Stimulated activated naive CD4-positive, alpha-beta T cell (primary cell): ENCODE measurements at regions not wholly inside any gene's neighbourhood (a gene's known extent, or its start where the extent isn't known, plus 50 kb on each side); places are given as distances from the start of the nearest gene placed in this dataset.

ENCODE experiments used
- DNase-seq, 6 experiments: peaks; one replicate each; lab custom pipeline; 2025; lab: John Stamatoyannopoulos, UW

- no peak for DNase-seq
Observed at GRCh38 chr3:124091716-124092115, 99.8 kb upstream of the ROPN1 start.

GRCh38 chr3:124092811-124093210 lies 100.9 kb upstream of the ROPN1 start:
- DNase-seq = no peak

- DNase-seq = no peak
Observed at GRCh38 chr3:124094496-124094895, 102.6 kb upstream of the ROPN1 start.

DNA sequence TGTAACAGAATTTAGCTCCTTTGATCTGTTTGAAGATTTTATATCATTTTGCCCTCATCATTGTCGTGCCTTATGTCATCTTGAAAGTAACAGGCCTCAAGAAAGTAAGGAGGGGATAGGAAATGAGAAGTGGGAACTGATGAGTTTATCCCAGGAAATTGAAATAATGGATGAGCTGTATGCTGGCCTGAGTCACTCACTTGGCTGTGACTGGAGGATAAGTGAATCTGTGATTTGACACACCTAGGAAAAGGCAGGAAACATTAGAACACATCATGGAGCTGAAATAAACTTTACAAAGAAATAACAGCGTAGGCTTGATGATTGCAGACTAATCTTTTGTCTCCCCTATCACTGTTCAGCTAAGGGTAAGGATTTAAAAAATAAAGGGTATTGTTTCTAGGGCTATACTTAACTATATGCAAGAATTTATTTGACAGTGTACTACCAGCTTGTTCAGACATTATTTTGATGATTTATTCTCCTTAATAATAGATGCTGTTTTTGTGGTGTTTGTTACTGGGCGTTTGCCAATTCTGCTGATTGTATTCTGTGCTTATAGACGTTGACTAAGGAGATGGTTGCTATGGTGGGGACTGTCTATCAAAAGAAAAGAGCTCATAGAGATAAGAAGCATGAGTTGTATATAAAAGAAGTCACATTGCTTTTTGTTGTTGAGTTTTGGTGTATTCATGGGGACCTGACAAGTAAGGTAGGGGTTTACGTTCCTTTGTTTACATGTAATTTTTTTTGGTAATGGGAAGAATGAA lies 105.6 kb upstream of the ROPN1 start:
- DNase-seq = no peak

DNA sequence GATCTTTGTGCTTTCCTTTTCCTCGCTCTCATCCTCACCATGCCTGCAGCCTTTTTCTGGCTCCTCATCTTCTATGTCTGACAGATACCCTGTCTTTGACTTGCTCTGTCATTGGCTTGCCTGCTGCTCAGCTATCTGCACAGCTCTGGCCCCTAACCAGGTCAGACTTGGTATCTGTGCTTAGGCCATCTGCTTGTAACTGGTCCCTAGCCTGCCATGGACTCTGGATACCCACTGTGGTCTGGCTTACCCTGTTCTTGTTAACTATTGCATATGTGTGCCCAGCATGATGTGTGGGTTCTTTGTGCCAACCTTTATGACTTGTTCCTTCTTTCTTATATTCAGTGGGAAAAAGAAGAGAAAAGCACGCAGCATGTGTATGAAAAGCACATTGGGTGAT lies 109.7 kb upstream of the ROPN1 start:
- DNase-seq = no peak

GRCh38 chr3:124107104-124107890 lies 115.4 kb upstream of the ROPN1 start:
- DNase-seq = no peak

DNA sequence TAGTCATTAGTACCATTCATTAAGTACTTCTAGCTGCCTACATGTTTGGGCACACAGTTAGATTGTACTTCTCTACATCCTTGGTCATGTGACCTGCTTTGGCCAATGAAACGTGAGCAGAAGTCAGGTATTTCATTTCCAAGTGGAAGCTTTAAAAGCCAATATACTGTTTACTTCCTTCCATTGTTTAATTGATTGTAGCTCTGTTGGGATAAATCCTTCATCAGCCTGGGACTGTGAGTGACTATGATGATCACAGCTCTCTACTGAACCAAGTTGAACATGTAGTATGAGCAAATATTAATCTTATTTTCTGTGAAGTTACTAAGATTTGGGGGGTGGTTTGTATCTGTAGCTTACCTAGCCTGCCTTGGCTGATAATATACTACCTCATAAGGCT lies 116.5 kb upstream of the ROPN1 start:
- no peak for DNase-seq

- DNase-seq = no peak
Observed at GRCh38 chr3:124113485-124113884, 121.6 kb upstream of the ROPN1 start.

- no peak for DNase-seq
Observed at GRCh38 chr3:124115279-124115678, 123.4 kb upstream of the ROPN1 start.

- DNase-seq = no peak
Observed at GRCh38 chr3:124115956-124116355, 124.0 kb upstream of the ROPN1 start.

DNA sequence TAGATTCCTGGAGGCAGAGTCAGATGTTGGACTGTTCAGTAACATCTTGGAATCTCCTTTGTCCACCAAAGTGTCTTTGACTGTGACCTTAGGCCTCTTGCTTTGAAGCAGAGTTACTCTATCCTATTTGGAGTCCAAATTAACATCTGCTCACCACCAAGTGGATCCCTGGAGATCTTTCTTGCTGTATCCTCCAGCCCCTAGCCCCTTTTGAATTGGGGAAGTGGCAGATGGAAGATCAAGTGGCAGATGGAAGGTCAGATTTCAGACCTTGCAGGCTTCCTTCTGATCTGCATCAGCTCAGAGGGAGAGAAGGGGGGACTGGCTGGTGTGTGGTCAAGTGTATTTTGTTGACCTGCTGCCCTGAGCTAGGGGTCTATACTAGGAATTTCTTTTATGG lies 125.0 kb upstream of the ROPN1 start:
- no peak for DNase-seq

DNA sequence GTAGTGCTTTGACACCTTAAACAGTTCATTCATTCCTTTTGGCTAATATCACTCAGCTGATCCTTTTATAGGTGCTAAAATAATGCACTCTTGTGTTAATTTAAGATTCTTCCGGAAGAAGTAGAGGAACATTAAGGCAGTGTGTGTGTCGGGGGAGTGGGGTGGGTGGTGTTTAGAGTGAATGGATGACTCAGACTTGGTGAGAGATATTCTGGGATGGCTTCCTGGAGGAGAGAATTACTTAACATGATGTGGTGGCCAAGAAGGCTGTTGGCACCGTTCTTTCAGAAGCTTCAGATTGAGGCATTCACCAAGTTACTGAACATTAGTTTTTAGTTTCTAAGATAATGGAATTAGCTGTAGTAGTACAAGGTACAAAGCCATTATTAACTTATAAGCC lies 125.6 kb upstream of the ROPN1 start:
- no peak for DNase-seq

DNA sequence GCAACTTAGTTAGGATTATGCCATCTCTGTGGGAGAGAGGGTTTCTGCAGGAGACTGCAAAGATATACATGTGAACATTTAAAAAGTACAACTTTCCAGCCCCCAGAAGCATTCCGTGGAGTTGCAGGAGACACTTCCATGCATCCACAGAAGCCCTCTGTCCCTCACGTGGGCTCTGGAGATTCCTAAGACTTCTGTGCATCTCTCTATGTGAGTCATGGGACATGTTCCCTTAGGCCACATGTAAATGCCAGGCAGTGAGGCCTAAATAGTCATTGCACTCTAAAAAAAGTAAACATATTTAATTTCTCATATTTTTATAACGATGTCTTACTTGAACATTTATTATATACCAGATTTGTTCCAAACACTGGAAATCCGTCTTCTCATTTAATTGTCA lies 126.5 kb upstream of the ROPN1 start:
- no peak for DNase-seq

DNA sequence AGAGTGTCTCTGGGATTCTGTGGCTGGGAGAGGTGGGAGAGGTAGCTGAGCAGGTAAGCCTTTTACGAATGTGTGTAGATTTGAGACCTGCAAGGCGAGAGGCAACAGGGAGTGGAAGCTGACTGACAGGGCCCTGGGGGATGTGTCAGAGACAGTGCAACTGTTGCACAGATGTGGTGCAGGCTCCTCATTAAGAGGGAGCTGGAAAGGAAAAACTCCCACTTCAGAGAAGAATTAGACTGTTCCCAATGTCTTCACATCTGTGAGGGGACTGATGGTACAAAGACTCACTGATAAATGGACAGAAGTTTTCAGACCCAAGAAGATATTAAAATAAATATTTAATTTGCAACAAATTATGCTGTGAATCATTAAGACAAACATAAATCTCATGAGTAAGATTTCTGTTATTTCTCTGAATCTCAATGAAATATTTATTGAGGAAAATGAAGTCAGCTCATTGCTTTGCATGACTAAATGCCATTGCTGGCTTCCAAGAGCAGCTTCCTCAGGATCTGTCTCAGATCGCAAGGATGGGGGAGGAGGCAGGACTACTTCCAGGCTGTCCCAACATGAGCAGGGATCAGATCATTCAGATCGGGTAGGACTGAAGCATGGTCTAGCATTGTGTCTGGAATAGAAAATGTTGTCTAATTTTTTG lies 127.3 kb upstream of the ROPN1 start:
- no peak for DNase-seq

DNA sequence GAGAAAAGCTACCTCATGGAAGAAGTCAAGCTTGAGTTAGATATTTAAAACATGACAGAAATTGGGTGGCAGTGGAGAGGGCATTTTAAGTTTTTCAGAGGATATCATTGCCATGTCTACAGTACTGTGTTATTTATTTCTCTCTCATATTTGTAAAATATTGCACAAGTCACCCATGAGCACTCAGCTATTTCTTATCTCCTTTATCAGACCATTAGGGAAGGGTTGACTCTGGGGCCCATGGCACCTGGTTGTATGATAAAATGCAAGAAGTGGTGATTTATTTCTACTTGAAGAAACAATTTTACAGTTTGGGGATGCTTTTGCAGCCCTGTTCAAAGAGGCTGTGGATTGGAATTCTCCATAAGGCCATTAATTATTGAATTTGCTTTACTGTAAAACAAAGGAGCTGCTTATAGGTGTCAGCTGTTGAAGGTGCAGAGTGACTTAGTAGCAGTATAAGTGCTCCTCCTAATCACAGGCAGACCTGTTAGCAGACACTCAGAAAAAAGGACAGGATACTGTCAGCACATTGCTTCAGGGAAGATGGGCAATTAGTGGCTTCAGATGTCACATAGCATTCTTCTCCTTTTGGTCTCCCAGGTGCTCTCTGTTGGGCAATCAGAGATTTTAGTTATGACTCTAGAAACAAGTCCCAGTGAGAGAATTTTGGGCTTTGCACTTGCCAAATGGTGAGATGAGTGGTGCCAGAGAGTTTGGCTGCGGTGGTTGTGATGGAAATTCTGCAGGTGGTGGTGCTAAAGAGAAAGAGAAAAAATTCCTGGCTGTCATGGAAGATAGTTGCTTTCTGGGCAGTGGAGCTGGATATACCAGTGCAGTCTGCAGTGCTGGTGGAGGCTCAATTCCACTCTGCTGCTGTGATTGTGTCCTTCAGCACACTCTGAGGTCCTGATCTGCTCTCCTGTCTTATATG lies 129.7 kb upstream of the ROPN1 start:
- DNase-seq = no peak

GRCh38 chr3:124125315-124125714 lies 133.4 kb upstream of the ROPN1 start:
- DNase-seq = no peak

- no peak for DNase-seq
Observed at GRCh38 chr3:124126436-124127023, 134.6 kb upstream of the ROPN1 start.

GRCh38 chr3:124131158-124131557 lies 139.2 kb upstream of the ROPN1 start:
- DNase-seq = no peak

GRCh38 chr3:124131580-124131979 lies 139.7 kb upstream of the ROPN1 start:
- DNase-seq = no peak

DNA sequence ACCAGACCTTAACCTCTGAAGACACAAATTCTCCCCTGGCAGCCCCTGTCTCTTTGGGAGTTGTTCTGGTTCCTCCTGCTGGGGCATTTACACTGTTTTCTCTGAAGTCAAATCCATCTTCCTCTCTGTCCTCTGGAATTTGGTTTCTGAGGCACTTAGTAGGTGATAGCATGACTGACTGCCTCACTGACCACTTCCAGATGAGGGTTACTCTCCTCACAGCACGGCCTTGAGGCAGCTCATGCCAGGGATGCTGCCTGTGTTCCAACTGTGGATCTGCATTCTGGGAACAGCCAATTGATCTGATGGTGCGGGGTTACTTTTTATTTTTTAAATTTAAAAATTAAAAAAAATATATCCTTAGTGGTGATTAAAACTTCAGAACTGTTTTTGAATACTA lies 140.9 kb upstream of the ROPN1 start:
- DNase-seq = no peak

DNA sequence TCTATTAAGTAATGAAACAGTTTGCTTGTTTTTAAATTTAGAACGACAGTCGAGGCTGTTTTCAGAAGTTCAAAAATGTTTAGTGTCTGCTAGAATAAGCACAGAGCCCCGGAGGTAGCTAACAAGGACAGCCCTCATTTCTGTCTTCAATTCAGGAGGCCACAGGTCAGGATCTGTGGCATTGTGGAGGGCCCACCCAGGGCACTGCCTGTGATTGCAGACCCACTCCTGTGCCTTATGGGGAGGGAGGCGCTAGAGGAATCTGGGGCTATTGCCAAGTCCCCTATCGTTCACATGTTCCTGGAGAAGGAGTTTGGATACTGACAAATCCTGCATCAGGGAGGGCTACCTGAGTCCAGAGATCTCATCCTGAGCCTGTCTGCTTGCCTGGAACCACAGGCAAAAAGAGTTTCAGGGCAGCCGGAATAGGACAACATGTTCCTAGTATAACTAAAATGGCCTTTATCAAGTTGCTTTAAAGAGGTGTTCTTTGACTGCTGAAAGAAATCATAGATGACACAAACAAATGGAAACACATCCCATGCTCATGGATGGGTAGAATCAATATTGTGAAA lies 141.5 kb upstream of the ROPN1 start:
- no peak for DNase-seq
